Breast epithelium (tissue), 4 donors: ENCODE measurements at regions not wholly inside any gene's neighbourhood (a gene's known extent, or its start where the extent isn't known, plus 50 kb on each side); places are given as distances from the start of the nearest gene placed in this dataset.

Experiments
- DNase-seq, 2 donors: peaks; one replicate each; pipeline ENCODE4 v3.0.0-alpha.2; 2019; ENCODE audit warnings: low spot score in 2 of 2
- H3K27ac ChIP-seq, 2 donors: fragments of 200-600 bp; sonication (generic) in 1 of 2; one replicate each; pipeline ENCODE4 v1.5.1; 2016 to 2019; ENCODE audit warnings: mild to moderate bottlenecking in 1 of 2
- H3K27me3 ChIP-seq, 2 donors: fragments of 200-600 bp; sonication (generic) in 1 of 2; one replicate each; pipeline versions ENCODE4 v1.5.1 to v1.6.0; 2017 to 2019; ENCODE audit warnings: control low read depth in 1 of 2, mild to moderate bottlenecking in 1 of 2
- H3K36me3 ChIP-seq: fragments of 200-600 bp; one replicate; pipeline ENCODE4 v1.5.1; 2019
- H3K4me1 ChIP-seq, 2 donors: fragments of 200-600 bp; sonication (generic); one replicate each; pipeline ENCODE4 v1.5.1; 2016 to 2019; ENCODE audit warnings: control low read depth in 1 of 2
- H3K4me3 ChIP-seq, 3 donors: fragments of 200-600 bp; sonication (generic); 1 replicate in 2 of 3; 2 replicates in 1 of 3; pipeline ENCODE4 v1.5.1; 2016 to 2019; ENCODE audit warnings: mild to moderate bottlenecking in 3 of 3, moderate library complexity in 2 of 3
- H3K9me3 ChIP-seq, 2 donors: fragments of 200-600 bp; sonication (generic) in 1 of 2; one replicate each; pipeline ENCODE4 v1.5.1; 2016 to 2019; ENCODE audit warnings: control low read depth in 1 of 2
- CTCF ChIP-seq, 3 donors: fragments of 450-650 bp; IDR thresholded peaks; one replicate each; pipeline ENCODE4 v1.5.1; 2016 to 2017; ENCODE audit warnings: antibody characterized with exemption in 3 of 3, mild to moderate bottlenecking in 3 of 3, moderate library complexity in 3 of 3
- POLR2A ChIP-seq: fragments of 450-650 bp; IDR thresholded peaks from one replicate; pipeline ENCODE4 v1.6.1; 2016; ENCODE audit warnings: antibody characterized with exemption, mild to moderate bottlenecking, moderate library complexity
- POLR2AphosphoS5 ChIP-seq, 3 donors: sonication (generic); formaldehyde crosslinking; IDR thresholded peaks; one replicate each; pipeline ENCODE4 v1.6.1; 2017; ENCODE audit warnings: antibody characterized with exemption in 3 of 3
- intact Hi-C: fragments of 100-400 bp; cut with DNase I; formaldehyde crosslinking; loops from one replicate; pipeline ENCODE4 v1.15.1; 2023; ENCODE audit warnings: low total_unique reads

GRCh38 chr12:74608231-74608775 is 70.7 kb downstream of the ATXN7L3B start:
- TF ChIP-seq CTCF (IDR thresholded peaks at IDR 0.05) = no peak
- no peak for TF ChIP-seq POLR2AphosphoS5 (IDR thresholded peaks at IDR 0.05)
- no peak for TF ChIP-seq POLR2A
- intact Hi-C loops = no loop called here

GRCh38 chr12:74610711-74611110 is 73.1 kb downstream of the ATXN7L3B start:
- no peak overlapping the region for H3K4me3 ChIP-seq
- H3K27me3 ChIP-seq = no peaks in the 10 kb centered on the region
- no peaks in the 10 kb centered on the region for H3K4me1 ChIP-seq
- no peaks in the 10 kb centered on the region for H3K9me3 ChIP-seq
- intact Hi-C loops = no loop called here
- H3K27ac ChIP-seq = no peak overlapping the region
- TF ChIP-seq POLR2AphosphoS5 (IDR thresholded peaks at IDR 0.05) (no peak), CTCF (IDR thresholded peaks at IDR 0.05) (no peak), POLR2A (no peak)
- DNase-seq = no peak
- H3K36me3 ChIP-seq = no peaks in the 10 kb centered on the region

More at GRCh38 chr12:74608231-74608775, 70.7 kb downstream of the ATXN7L3B start:
- H3K9me3 ChIP-seq = no peaks in the 10 kb centered on the region
- H3K27me3 ChIP-seq = no peaks in the 10 kb centered on the region
- H3K36me3 ChIP-seq = no peaks in the 10 kb centered on the region
- H3K4me1 ChIP-seq = no peaks in the 10 kb centered on the region
- no peak overlapping the region for H3K4me3 ChIP-seq
- DNase-seq = no peak
- H3K27ac ChIP-seq = no peak overlapping the region

GRCh38 chr12:74614426-74614825 is 76.8 kb downstream of the ATXN7L3B start:
- Histone ChIP-seq H3K9me3 (no peaks in the 10 kb centered on the region), H3K4me3 (no peak overlapping the region), H3K27me3 (no peaks in the 10 kb centered on the region), H3K36me3 (no peaks in the 10 kb centered on the region), H3K4me1 (no peaks in the 10 kb centered on the region), H3K27ac (no peak overlapping the region)
- intact Hi-C loops = no loop called here
- TF ChIP-seq POLR2A (no peak), CTCF (IDR thresholded peaks at IDR 0.05) (no peak)
- no peak for DNase-seq

GRCh38 chr12:74619084-74619483 is 81.4 kb downstream of the ATXN7L3B start:
- TF ChIP-seq CTCF (IDR thresholded peaks at IDR 0.05) (no peak), POLR2AphosphoS5 (IDR thresholded peaks at IDR 0.05) (no peak), POLR2A (no peak)
- Histone ChIP-seq H3K4me3 (no peak overlapping the region), H3K36me3 (no peaks in the 10 kb centered on the region), H3K27me3 (no peaks in the 10 kb centered on the region), H3K9me3 (no peaks in the 10 kb centered on the region), H3K27ac (no peak overlapping the region), H3K4me1 (no peaks in the 10 kb centered on the region)
- intact Hi-C loops = no loop called here
- no peak for DNase-seq

- intact Hi-C loops = no loop called here
These were observed 82.2 kb downstream of the ATXN7L3B start for GRCh38 chr12:74619884-74620283.

More at GRCh38 chr12:74619884-74620283, 82.2 kb downstream of the ATXN7L3B start:
- TF ChIP-seq POLR2A (no peak), POLR2AphosphoS5 (IDR thresholded peaks at IDR 0.05) (no peak), CTCF (IDR thresholded peaks at IDR 0.05) (no peak)
- H3K36me3 ChIP-seq = no peaks in the 10 kb centered on the region
- no peaks in the 10 kb centered on the region for H3K4me1 ChIP-seq
- H3K4me3 ChIP-seq = no peak overlapping the region
- H3K27ac ChIP-seq = no peak overlapping the region
- H3K27me3 ChIP-seq = no peaks in the 10 kb centered on the region
- H3K9me3 ChIP-seq = no peaks in the 10 kb centered on the region
- no peak for DNase-seq
